ENCODE measurements at regions not wholly inside any gene's neighbourhood (a gene's known extent, or its start where the extent isn't known, plus 50 kb on each side); places are given as distances from the start of the nearest gene placed in this dataset.
A peak's percentile ranks its signal among the peaks of the same experiment; 100 is the strongest.

- TF ChIP-seq, protein P1, sequence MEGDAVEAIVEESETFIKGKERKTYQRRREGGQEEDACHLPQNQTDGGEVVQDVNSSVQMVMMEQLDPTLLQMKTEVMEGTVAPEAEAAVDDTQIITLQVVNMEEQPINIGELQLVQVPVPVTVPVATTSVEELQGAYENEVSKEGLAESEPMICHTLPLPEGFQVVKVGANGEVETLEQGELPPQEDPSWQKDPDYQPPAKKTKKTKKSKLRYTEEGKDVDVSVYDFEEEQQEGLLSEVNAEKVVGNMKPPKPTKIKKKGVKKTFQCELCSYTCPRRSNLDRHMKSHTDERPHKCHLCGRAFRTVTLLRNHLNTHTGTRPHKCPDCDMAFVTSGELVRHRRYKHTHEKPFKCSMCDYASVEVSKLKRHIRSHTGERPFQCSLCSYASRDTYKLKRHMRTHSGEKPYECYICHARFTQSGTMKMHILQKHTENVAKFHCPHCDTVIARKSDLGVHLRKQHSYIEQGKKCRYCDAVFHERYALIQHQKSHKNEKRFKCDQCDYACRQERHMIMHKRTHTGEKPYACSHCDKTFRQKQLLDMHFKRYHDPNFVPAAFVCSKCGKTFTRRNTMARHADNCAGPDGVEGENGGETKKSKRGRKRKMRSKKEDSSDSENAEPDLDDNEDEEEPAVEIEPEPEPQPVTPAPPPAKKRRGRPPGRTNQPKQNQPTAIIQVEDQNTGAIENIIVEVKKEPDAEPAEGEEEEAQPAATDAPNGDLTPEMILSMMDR (IDR thresholded peaks at IDR 0.05; ENCODE audit: unreplicated experiment in 3 of 3) = no peak
- H3K4me1 Mint-ChIP-seq = peaks cover 4% of the 10 kb centered on the region
- H3K9me3 Mint-ChIP-seq = no peaks in the 10 kb centered on the region
- peaks cover 3% of the 10 kb centered on the region for H3K27me3 Mint-ChIP-seq (ENCODE audit: low read depth)
- no peak overlapping the region for H3K27ac Mint-ChIP-seq
- no peak overlapping the region for H3K4me3 Mint-ChIP-seq
- no peaks in the 10 kb centered on the region for H3K36me3 Mint-ChIP-seq (ENCODE audit: low read depth)
These were observed 69.8 kb upstream of the TANK start for GRCh38 chr2:161090411-161090810.

DNA sequence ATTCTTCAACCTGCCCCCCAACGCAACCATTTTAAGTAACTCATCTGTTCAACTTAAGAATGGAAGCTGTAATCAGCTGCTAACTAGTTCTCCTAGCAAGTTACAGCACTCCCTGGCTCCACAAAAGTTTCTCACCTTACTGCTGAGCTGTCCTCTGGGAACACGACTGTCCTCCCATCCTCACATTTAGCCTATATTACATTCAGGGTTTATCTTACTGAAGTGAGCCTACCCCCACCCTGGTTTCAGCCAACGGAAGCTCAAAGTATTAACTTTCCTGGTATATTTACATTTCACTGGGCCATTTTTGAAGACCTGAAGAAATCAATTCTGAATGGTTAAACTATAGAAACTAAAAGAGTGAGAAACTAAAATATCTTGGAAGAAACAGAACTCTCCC, 64.9 kb upstream of the TANK start:
- Mint-ChIP-seq H3K4me3 (no peak overlapping the region), H3K4me1 (peaks cover 20% of the 10 kb centered on the region), H3K27ac (peak overlapping the region in 1 of 3 experiments; percentile 5), H3K27me3 (ENCODE audit: low read depth) (no peaks in the 10 kb centered on the region), H3K9me3 (peaks cover 5% of the 10 kb centered on the region), H3K36me3 (ENCODE audit: low read depth) (no peaks in the 10 kb centered on the region)
- TF ChIP-seq, protein P1 (IDR thresholded peaks at IDR 0.05; ENCODE audit: unreplicated experiment in 3 of 3) = no peak

DNA sequence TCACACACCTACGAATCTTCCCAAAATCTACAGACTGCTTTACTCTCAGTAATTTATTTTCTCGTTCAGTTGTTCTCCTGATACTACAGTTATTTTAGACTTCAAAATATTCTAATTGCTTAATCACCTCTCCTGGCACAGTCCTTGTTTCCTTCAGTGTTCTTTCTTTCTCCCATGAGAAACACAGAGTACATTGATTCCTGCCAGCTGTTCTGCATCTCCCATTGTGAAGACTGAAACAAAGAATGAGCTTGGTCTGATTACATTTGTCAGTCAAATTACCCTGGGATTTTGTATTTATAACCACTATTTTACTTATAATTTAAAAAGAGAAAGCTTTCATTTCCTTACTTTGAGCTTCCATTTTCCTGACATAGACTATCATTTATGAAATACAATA, 63.9 kb upstream of the TANK start:
- peaks cover 5% of the 10 kb centered on the region for H3K9me3 Mint-ChIP-seq
- TF ChIP-seq, protein P1 (IDR thresholded peaks at IDR 0.05; ENCODE audit: unreplicated experiment in 3 of 3) = no peak
- H3K27ac Mint-ChIP-seq = peak overlapping the region in 2 of 3 experiments; percentile 11 to 12
- H3K4me3 Mint-ChIP-seq = no peak overlapping the region
- peaks cover 25% of the 10 kb centered on the region for H3K4me1 Mint-ChIP-seq
- no peaks in the 10 kb centered on the region for H3K36me3 Mint-ChIP-seq (ENCODE audit: low read depth)
- no peaks in the 10 kb centered on the region for H3K27me3 Mint-ChIP-seq (ENCODE audit: low read depth)

DNA sequence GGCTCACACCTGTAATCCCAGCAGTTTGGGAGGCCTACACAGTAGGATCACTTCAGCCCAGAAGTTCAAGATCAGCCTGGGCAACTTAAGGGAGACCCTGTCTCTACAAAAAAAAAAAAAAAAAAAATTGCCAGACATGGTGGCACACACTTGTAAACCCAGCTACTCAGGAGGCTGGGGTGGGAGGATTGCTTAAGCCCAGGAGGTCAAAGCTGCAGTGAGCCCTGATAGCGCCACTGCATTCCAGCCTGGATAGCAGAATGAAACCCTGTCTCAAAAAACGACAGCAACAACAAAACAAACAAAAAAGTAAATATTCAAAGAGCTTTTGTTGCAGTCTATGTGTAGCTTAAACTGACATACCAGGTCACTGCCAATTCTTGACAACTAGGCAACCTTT, 63.1 kb upstream of the TANK start:
- TF ChIP-seq, protein P1 (IDR thresholded peaks at IDR 0.05; ENCODE audit: unreplicated experiment in 3 of 3) = no peak
- Mint-ChIP-seq H3K9me3 (peaks cover 5% of the 10 kb centered on the region), H3K27ac (no peak overlapping the region), H3K36me3 (ENCODE audit: low read depth) (no peaks in the 10 kb centered on the region), H3K4me1 (peaks cover 25% of the 10 kb centered on the region), H3K4me3 (no peak overlapping the region), H3K27me3 (ENCODE audit: low read depth) (no peaks in the 10 kb centered on the region)

DNA sequence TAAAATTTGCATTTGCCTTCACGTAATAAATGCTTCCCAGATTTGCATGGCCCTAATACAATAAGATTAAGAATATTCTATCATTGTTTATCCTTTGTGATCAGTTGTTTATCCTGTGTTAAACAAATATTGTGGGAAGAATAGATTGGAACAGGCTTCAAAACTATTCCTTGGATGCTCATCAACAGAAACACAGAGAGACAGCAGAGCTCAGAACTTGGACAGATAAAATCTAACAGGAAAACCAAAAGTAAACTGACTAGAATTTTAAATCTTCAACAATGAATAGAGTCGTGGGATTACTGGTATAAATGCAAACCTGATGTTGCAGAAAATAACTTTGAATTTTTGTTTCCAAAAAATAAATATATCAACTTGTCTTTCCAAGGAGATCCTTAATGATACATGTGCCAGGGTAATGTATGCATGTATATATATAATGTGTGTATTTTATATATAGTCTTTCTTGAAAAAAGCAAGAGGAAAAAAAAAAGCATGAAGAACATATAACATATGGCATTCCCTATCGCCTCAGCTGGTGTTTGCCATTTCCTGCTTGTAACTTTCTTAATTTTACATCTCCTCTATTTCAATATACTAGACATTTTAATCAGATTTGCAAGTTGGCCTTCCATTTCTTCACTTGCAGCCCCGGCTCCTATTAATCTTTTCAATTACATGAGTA, 59.9 kb upstream of the TANK start:
- Mint-ChIP-seq H3K27ac (peak overlapping the region in 2 of 3 experiments; percentile 30 to 57), H3K4me1 (peaks cover 21% of the 10 kb centered on the region), H3K36me3 (ENCODE audit: low read depth) (no peaks in the 10 kb centered on the region), H3K27me3 (ENCODE audit: low read depth) (no peaks in the 10 kb centered on the region), H3K4me3 (no peak overlapping the region), H3K9me3 (peaks cover 5% of the 10 kb centered on the region)
- TF ChIP-seq, protein P1 (IDR thresholded peaks at IDR 0.05; ENCODE audit: unreplicated experiment in 3 of 3) = no peak

DNA sequence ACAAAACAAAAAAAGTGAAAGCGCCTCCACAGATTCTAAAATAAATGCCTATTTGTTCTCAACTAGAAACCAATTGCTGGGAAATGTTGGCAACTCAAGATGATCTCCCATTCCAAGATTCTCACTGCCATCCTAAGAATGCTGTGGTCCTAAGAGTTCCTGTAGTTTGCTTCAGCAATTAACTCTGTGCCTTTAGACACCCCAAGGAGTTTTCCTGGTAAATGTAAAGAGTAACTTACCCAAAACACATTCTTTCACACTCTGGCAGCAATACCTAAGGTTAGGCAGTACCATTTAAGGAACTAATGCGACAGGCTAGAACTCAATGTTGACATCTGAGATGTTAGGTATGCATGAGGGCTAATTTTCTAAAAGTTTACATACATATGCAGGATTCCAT, 58.8 kb upstream of the TANK start:
- H3K4me1 Mint-ChIP-seq = peaks cover 14% of the 10 kb centered on the region
- no peaks in the 10 kb centered on the region for H3K36me3 Mint-ChIP-seq (ENCODE audit: low read depth)
- peaks cover 5% of the 10 kb centered on the region for H3K9me3 Mint-ChIP-seq
- peak overlapping the region in 1 of 3 experiments; percentile 44 for H3K27ac Mint-ChIP-seq
- TF ChIP-seq, protein P1 (IDR thresholded peaks at IDR 0.05; ENCODE audit: unreplicated experiment in 3 of 3) = no peak
- no peak overlapping the region for H3K4me3 Mint-ChIP-seq
- H3K27me3 Mint-ChIP-seq (ENCODE audit: low read depth) = no peaks in the 10 kb centered on the region

Measured in nephron (organoid).